ENCODE measurements at regions not wholly inside any gene's neighbourhood (a gene's known extent, or its start where the extent isn't known, plus 50 kb on each side); places are given as distances from the start of the nearest gene placed in this dataset.

DNA sequence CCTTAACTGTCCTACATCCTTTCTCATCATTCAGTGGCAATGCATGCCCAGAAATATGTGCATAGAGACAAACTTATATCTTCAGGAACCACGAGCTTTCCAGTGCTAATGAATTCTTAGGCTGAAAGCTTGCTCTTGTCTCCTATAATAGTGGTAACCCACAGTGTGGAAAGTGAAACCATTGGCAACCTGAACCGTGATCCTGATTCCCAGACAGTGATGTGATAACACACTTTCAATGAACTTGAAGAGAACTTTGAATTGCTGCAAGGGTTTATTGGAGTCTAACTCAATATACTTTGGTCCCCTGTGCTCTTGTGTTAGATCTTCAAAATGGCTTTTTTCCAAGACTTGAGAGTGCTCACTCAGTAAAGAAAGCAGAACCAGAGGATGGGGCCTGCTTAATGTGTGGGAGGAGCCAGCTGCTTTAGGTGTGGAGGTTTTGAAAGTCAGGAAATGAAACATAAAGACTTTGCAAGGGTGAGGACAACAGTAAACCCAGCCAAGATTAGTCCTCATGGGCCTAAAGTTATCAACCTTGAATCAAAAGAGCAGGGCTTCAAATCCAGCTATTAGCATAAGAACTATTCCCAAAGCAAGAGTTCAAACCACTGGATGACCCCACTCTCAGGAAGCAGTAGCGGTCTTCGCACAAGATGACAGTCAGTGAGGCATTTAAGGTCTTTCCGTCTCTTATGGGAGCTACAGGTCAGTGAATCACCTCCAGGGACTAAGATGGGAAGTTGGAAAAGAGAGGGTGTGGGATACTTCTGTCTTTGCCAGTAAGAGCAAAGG is 332.4 kb upstream of the NRP1 start:
- no peaks in the 10 kb centered on the region for H3K27me3 ChIP-seq (replicated peaks in 1 of 4; ENCODE audit: control insufficient read depth in 3 of 4, extremely low read depth in 1 of 4, insufficient read depth in 3 of 4, low read length in 3 of 4)
- H3K9me3 ChIP-seq (ENCODE audit: insufficient read depth in 2 of 2, low read depth in 1 of 2, low read length in 1 of 2), result no peaks in the 10 kb centered on the region; a peak in 1 of 4 replicates
- H3K79me1 ChIP-seq (ENCODE audit: low read depth, low read length), result no peaks in the 10 kb centered on the region
- no peak overlapping the region for H2BK12ac ChIP-seq (ENCODE audit: low read depth, low read length)
- no peak overlapping the region for H4K8ac ChIP-seq (ENCODE audit: extremely low read depth, insufficient read depth, low read length)
- ChIA-PET POLR2A (ENCODE audit: partially characterized antibody) (interaction anchor here (1.1 kb wide), 1 partner anchor 11 kb away, joined by 3 read pairs; no protein-coding TSS in a partner anchor), CTCF (ENCODE audit: partially characterized antibody) (no interaction called here)
- no peak overlapping the region for H2BK5ac ChIP-seq (ENCODE audit: low read depth, low read length)
- no peak overlapping the region for H3K4me2 ChIP-seq (ENCODE audit: insufficient read depth in 1 of 2, low read depth in 2 of 2, low read length in 2 of 2)
- H2BK20ac ChIP-seq (ENCODE audit: low read length), result no peak overlapping the region
- no peak overlapping the region for H2AK5ac ChIP-seq (ENCODE audit: low read depth, low read length)
- H3K27ac ChIP-seq (ENCODE audit: low read depth, low read length), result no peak overlapping the region
- H3K36me3 ChIP-seq (ENCODE audit: control insufficient read depth in 2 of 4, insufficient read depth in 4 of 4, low read length in 3 of 4), result no peaks in the 10 kb centered on the region
- H3K4me3 ChIP-seq (ENCODE audit: extremely low read depth in 1 of 4, insufficient read depth in 2 of 4, low read depth in 3 of 4, low read length in 4 of 4), result no peak overlapping the region
- no peak overlapping the region for H3K56ac ChIP-seq (replicated peaks; ENCODE audit: insufficient read length, low read depth, low read length)
- no peak overlapping the region for H3K23ac ChIP-seq (ENCODE audit: insufficient read length)
- H4K5ac ChIP-seq (ENCODE audit: insufficient read length, low read depth, low read length), result no peak overlapping the region
- 88% methylated on average over 5 of the region's 5 CpGs; no CpG with 5 or more reads in 1 of the 2 experiments for WGBS, 2 experiments (ENCODE audit: extremely low coverage in 1 of 2, insufficient coverage in 1 of 2, insufficient read length in 1 of 2, insufficient replicate concordance in 2 of 2, low coverage in 1 of 2, low lambda C conversion rate in 2 of 2, missing lambda C conversion rate in 1 of 2)
- H3K9ac ChIP-seq (replicated peaks in 1 of 4; ENCODE audit: extremely low read depth in 1 of 4, low read depth in 3 of 4, low read length in 3 of 4), result no peak overlapping the region
- H2BK120ac ChIP-seq (replicated peaks; ENCODE audit: low read depth, low read length), result no peak overlapping the region
- no peaks in the 10 kb centered on the region for H3K23me2 ChIP-seq (ENCODE audit: low read depth, low read length)
- H2AFZ ChIP-seq (ENCODE audit: low read length), result no peak overlapping the region
- no peak overlapping the region for H3K18ac ChIP-seq (ENCODE audit: extremely low read depth, low read length)
- H4K91ac ChIP-seq (replicated peaks; ENCODE audit: insufficient read length, low read length), result no peak overlapping the region
- H3K4ac ChIP-seq (replicated peaks; ENCODE audit: insufficient read length, low read depth, low read length), result no peak overlapping the region
- no peaks in the 10 kb centered on the region for H3K4me1 ChIP-seq (replicated peaks in 1 of 4; ENCODE audit: control insufficient read depth in 3 of 4, insufficient read depth in 4 of 4, low read length in 3 of 4)
- H2BK15ac ChIP-seq (ENCODE audit: low read length), result no peak overlapping the region; the same call in 1 of the 2 replicates
- H3K79me2 ChIP-seq (ENCODE audit: control insufficient read depth in 1 of 2, insufficient read depth in 2 of 2, low read length in 2 of 2), result no peaks in the 10 kb centered on the region
- H4K20me1 ChIP-seq (replicated peaks in 1 of 2; ENCODE audit: control insufficient read depth in 1 of 2, insufficient read depth in 2 of 2, low read length in 2 of 2), result no peaks in the 10 kb centered on the region
- no peak for FAIRE-seq
- no peak for DNase-seq (ENCODE audit: low read depth in 1 of 2, low spot score in 2 of 2)
- H3K14ac ChIP-seq (ENCODE audit: insufficient read length), result no peak overlapping the region
- no peak for TF ChIP-seq RNF2 (IDR thresholded peaks at IDR 0.05; ENCODE audit: borderline replicate concordance, low read depth, low read length, missing control alignments, poor library complexity, severe bottlenecking)
- no peak for TF ChIP-seq POU5F1 (IDR thresholded peaks at IDR 0.05; ENCODE audit: low read depth, low read length)
- no peak for TF ChIP-seq TAF1 (IDR thresholded peaks at IDR 0.05; ENCODE audit: low read depth, low read length)
- no peak for TF ChIP-seq SIRT6 (IDR thresholded peaks at IDR 0.05; ENCODE audit: low read length)

All from H1 (cell line).